ENCODE measurements at regions not wholly inside any gene's neighbourhood (a gene's known extent, or its start where the extent isn't known, plus 50 kb on each side); places are given as distances from the start of the nearest gene placed in this dataset.

GRCh38 chr5:82340799-82341198, 62.6 kb upstream of the RPS23 start:
- no peak for TF ChIP-seq POLR2A (IDR thresholded peaks at IDR 0.05)
- no peak for TF ChIP-seq POLR2AphosphoS5 (IDR thresholded peaks at IDR 0.05)

Measured in upper lobe of left lung (tissue), 4 donors.